Left lung (tissue), 4 donors: ENCODE measurements at regions not wholly inside any gene's neighbourhood (a gene's known extent, or its start where the extent isn't known, plus 50 kb on each side); places are given as distances from the start of the nearest gene placed in this dataset.
"Not testable (repeated sequence)": the region's sequence is repeated elsewhere in the genome, so short reads cannot be mapped to it uniquely, and the experiment has no call there.

ENCODE experiments used
- ATAC-seq: fragments of 200-7000 bp; cut with Tn5 transposase; one replicate; pipeline ENCODE4 v1.9.1; 2020; ENCODE audit warnings: moderate library complexity
- DNase-seq, 4 donors: peaks; one replicate each; pipeline ENCODE4 v3.0.0-alpha.2; 2013 to 2020
- H3K27ac ChIP-seq, 2 donors: fragments of 200-600 bp; sonication (generic) in 1 of 2; one replicate each; pipeline versions ENCODE4 v1.5.0 to v1.8.0; 2020 to 2021
- H3K27me3 ChIP-seq, 2 donors: fragments of 200-600 bp; sonication (generic) in 1 of 2; one replicate each; pipeline versions ENCODE4 v1.5.0 to v1.8.0; 2020 to 2021
- H3K36me3 ChIP-seq, 2 donors: fragments of 200-600 bp; sonication (generic) in 1 of 2; one replicate each; pipeline versions ENCODE4 v1.5.0 to v1.8.0; 2020 to 2021
- H3K4me1 ChIP-seq, 2 donors: fragments of 200-600 bp; one replicate each; pipeline ENCODE4 v1.8.0; 2021
- H3K4me3 ChIP-seq, 2 donors: fragments of 200-600 bp; sonication (generic) in 1 of 2; one replicate each; pipeline versions ENCODE4 v1.5.0 to v1.8.0; 2020 to 2021; ENCODE audit warnings: mild to moderate bottlenecking in 1 of 2
- H3K9me3 ChIP-seq, 2 donors: fragments of 200-600 bp; sonication (generic) in 1 of 2; one replicate each; pipeline versions ENCODE4 v1.5.0 to v1.8.0; 2020 to 2021
- intact Hi-C, 2 donors: fragments of 100-400 bp; cut with DNase I; formaldehyde crosslinking; loops; one replicate each; pipeline versions ENCODE4 v1.11.2 to v1.14.2; 2022
- TF ChIP-seq, protein P1 (sequence below), 2 donors: fragments of 200-600 bp; sonication (generic) in 1 of 2; IDR thresholded peaks; one replicate each; pipeline versions ENCODE4 v1.5.0 to v1.8.0; 2021; ENCODE audit warnings: antibody characterized with exemption in 2 of 2
- donor health status: DM: no; HTN: yes; CAD: no.
- donor health status: DM: no; HTN: no; CAD: no.

DNA sequence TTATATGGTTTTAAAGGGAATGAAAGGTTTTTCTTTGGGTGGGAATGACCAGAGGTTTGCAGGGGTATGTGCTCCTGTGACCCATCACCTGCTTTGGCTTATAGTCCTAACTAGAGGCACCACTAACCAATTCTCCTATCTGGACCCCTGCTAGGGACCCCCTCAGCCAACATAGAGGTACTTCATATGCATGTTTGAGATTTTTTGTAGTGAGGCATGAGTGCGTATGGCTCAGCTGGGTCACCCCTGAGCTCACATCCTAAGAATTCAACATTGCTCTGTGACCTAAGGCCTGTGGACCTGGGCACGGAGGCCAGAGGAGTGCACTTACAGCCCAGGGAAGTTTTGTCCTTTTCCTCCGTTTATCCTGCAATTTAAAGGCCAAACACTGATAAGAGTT lies 68.4 kb upstream of the EEF1E1 start:
- Histone ChIP-seq H3K9me3 (no peaks in the 10 kb centered on the region), H3K27me3 (no peaks in the 10 kb centered on the region), H3K4me1 (no peaks in the 10 kb centered on the region), H3K36me3 (no peaks in the 10 kb centered on the region), H3K27ac (no peak overlapping the region), H3K4me3 (no peak overlapping the region)
- TF ChIP-seq, protein P1, sequence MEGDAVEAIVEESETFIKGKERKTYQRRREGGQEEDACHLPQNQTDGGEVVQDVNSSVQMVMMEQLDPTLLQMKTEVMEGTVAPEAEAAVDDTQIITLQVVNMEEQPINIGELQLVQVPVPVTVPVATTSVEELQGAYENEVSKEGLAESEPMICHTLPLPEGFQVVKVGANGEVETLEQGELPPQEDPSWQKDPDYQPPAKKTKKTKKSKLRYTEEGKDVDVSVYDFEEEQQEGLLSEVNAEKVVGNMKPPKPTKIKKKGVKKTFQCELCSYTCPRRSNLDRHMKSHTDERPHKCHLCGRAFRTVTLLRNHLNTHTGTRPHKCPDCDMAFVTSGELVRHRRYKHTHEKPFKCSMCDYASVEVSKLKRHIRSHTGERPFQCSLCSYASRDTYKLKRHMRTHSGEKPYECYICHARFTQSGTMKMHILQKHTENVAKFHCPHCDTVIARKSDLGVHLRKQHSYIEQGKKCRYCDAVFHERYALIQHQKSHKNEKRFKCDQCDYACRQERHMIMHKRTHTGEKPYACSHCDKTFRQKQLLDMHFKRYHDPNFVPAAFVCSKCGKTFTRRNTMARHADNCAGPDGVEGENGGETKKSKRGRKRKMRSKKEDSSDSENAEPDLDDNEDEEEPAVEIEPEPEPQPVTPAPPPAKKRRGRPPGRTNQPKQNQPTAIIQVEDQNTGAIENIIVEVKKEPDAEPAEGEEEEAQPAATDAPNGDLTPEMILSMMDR (IDR thresholded peaks at IDR 0.05), result no peak
- intact Hi-C loops, result no loop called here
- ATAC-seq (no peak), DNase-seq (no peak)

DNA sequence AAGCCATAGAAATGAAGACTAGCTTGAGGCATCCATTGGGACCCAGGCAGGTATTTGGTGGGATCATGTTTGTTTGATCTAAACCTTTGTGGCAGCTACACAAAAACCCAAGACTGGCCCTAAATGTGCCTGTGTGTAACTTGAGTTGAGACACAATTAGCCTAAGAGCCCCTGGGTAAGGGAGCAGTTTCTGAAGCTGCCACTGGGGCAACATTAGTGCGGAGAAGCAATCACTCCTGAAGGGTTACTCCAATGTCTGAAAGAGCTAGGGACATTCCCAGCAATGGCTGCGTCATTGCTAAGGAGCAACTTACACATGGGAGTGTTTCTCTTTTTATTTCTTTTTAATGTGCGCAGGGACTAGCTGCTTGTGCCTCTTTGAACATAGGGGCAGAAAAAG lies 67.9 kb upstream of the EEF1E1 start:
- no peaks in the 10 kb centered on the region for H3K36me3 ChIP-seq
- no peaks in the 10 kb centered on the region for H3K4me1 ChIP-seq
- H3K4me3 ChIP-seq, result no peak overlapping the region
- DNase-seq, result no peak
- H3K27ac ChIP-seq, result no peak overlapping the region
- no peak for ATAC-seq
- TF ChIP-seq, protein P1 (IDR thresholded peaks at IDR 0.05), result no peak
- H3K9me3 ChIP-seq, result no peaks in the 10 kb centered on the region
- intact Hi-C loops, result no loop called here
- H3K27me3 ChIP-seq, result no peaks in the 10 kb centered on the region

DNA sequence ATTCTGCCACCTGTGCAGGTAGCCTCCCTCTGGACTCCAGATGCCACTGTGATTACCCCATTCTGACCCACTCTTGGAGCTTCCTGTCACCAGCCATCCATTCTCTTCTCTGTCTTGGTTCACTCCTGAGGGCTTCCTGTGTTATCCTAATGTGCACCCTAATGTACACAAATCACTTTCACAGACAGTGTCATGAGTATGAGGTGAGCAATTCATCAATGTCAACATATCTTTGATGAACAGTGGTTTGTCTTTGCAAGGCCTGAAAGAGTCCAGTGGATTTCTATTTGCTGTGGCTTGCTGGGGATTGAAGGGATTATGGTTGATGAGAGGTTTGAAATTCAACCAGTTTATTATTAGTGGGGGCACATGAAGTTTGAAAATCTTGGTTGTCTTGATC lies 63.8 kb upstream of the EEF1E1 start:
- DNase-seq, result no peak

DNA sequence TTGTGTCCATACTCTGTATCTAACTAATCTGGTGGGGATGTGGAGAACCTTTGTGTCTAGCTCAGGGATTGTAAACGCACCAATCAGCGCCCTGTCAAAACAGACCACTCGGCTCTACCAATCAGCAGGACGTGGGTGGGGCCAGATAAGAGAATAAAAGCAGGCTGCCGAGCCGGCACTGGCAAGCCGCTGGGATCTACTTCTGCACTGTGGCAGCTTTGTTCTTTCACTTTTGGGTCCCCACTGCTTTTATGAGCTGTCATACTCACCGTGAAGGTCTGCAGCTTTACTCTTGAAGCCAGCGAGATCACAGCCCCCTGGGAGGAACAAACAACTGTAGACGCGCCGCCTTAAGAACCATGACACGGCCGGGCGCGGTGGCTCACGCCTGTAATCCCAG lies 62.7 kb upstream of the EEF1E1 start:
- intact Hi-C loops, H3K27ac ChIP-seq, H3K36me3 ChIP-seq, ATAC-seq, DNase-seq, H3K9me3 ChIP-seq, H3K4me1 ChIP-seq, H3K4me3 ChIP-seq, H3K27me3 ChIP-seq: not testable (repeated sequence)

More for the DNA sequence above, 63.8 kb upstream of the EEF1E1 start:
- TF ChIP-seq, protein P1 (IDR thresholded peaks at IDR 0.05), result no peak
- no peaks in the 10 kb centered on the region for H3K9me3 ChIP-seq
- no peaks in the 10 kb centered on the region for H3K27me3 ChIP-seq
- no peaks in the 10 kb centered on the region for H3K36me3 ChIP-seq
- no peaks in the 10 kb centered on the region for H3K4me1 ChIP-seq
- ATAC-seq, result no peak
- H3K4me3 ChIP-seq, result no peak overlapping the region
- no peak overlapping the region for H3K27ac ChIP-seq
- intact Hi-C loops, result no loop called here

DNA sequence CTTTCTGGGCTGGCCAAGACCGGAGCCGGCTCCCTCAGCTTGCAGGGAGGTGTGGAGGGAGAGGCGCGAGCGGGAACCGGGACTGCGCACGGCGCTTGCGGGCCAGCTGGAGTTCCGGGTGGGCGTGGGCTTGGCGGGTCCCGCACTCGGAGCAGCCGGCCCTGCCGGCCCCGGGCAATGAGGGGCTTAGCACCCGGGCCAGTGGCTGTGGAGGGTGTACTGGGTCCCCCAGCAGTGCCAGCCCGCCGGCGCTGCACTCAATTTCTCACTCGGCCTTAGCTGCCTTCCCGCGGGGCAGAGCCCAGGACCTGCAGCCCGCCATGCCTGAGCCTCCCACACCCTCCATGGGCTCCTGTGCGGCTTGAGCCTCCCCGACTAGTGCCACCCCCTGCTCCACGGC lies 61.9 kb upstream of the EEF1E1 start:
- ATAC-seq, H3K36me3 ChIP-seq, H3K27me3 ChIP-seq, H3K27ac ChIP-seq, H3K4me3 ChIP-seq, intact Hi-C loops, H3K4me1 ChIP-seq, DNase-seq, H3K9me3 ChIP-seq: not testable (repeated sequence)

DNA sequence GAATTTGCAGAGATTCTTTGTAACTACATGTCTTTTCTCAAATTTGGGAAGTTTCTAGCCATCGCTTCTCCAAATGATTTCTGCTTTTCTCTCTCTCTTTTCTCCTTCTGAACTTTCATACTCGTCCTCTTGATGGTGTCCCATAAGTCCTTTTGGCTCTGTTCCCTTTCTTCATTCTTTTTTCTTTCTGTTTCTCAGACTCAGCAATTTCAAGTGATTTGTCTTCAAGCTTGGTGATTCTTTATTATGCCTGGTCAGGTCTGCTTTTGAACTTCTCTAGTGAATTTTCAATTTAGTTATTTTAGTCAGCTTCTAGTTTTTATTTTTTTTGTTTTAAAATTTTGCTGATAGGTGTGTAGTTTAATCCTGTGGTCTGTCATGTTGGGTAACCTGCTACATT lies 57.6 kb upstream of the EEF1E1 start:
- Histone ChIP-seq H3K36me3 (no peaks in the 10 kb centered on the region), H3K4me1 (no peaks in the 10 kb centered on the region), H3K9me3 (no peaks in the 10 kb centered on the region), H3K27ac (no peak overlapping the region), H3K4me3 (no peak overlapping the region), H3K27me3 (no peaks in the 10 kb centered on the region)
- TF ChIP-seq, protein P1 (IDR thresholded peaks at IDR 0.05), result no peak
- ATAC-seq (no peak), DNase-seq (no peak)
- intact Hi-C loops, result no loop called here
